ENCODE measurements at regions not wholly inside any gene's neighbourhood (a gene's known extent, or its start where the extent isn't known, plus 50 kb on each side); places are given as distances from the start of the nearest gene placed in this dataset.
"Not testable (repeated sequence)": the region's sequence is repeated elsewhere in the genome, so short reads cannot be mapped to it uniquely, and the experiment has no call there.

- DNase-seq = peak; percentile 52
These were observed 81.6 kb upstream of the MANSC4 start for GRCh38 chr12:27861428-27862167.

- DNase-seq = no peak
These were observed 79.6 kb upstream of the MANSC4 start for GRCh38 chr12:27859648-27860047.

- not testable (repeated sequence) for DNase-seq
These were observed 77.0 kb upstream of the MANSC4 start for GRCh38 chr12:27857006-27857405.

- no peak for DNase-seq
These were observed 72.7 kb upstream of the MANSC4 start for GRCh38 chr12:27852742-27853141.

Data from RPMI8226 (cell line).